Thyroid gland (tissue), 4 donors: ENCODE measurements at regions not wholly inside any gene's neighbourhood (a gene's known extent, or its start where the extent isn't known, plus 50 kb on each side); places are given as distances from the start of the nearest gene placed in this dataset.
"Not testable (repeated sequence)": the region's sequence is repeated elsewhere in the genome, so short reads cannot be mapped to it uniquely, and the experiment has no call there.

Experiments
- DNase-seq, 2 donors: peaks; one replicate each; pipeline ENCODE4 v3.0.0-alpha.2; 2019
- H3K27ac ChIP-seq, 3 donors: fragments of 200-600 bp; sonication (generic); 1 replicate in 2 of 3; 2 replicates in 1 of 3; pipeline ENCODE4 v1.5.1; 2016 to 2019; ENCODE audit warnings: mild to moderate bottlenecking in 1 of 3, moderate library complexity in 1 of 3
- H3K27me3 ChIP-seq: fragments of 200-600 bp; sonication (generic); one replicate; pipeline ENCODE4 v1.5.1; 2019
- H3K36me3 ChIP-seq, 2 donors: fragments of 200-600 bp; sonication (generic); one replicate each; pipeline ENCODE4 v1.5.1; 2016 to 2019
- H3K4me1 ChIP-seq, 2 donors: fragments of 200-600 bp; sonication (generic); one replicate each; pipeline ENCODE4 v1.5.1; 2017 to 2019
- H3K4me3 ChIP-seq, 3 donors: fragments of 200-600 bp; sonication (generic); replicated peaks in 1 of 3; 1 replicate in 2 of 3; 2 replicates in 1 of 3; pipeline ENCODE4 v1.5.1; 2016; ENCODE audit warnings: mild to moderate bottlenecking in 1 of 3
- H3K9me3 ChIP-seq: fragments of 200-600 bp; sonication (generic); one replicate; pipeline ENCODE4 v1.5.1; 2017
- CTCF ChIP-seq, 6 experiments: fragments of 200-600 bp in 3 of 6; fragments of 450-650 bp in 3 of 6; sonication (generic) in 3 of 6; IDR thresholded peaks; one replicate each; pipeline ENCODE4 v1.5.1; 2016 to 2019; ENCODE audit warnings: antibody characterized with exemption in 6 of 6, mild to moderate bottlenecking in 2 of 6, inconsistent platforms in 1 of 6, moderate library complexity in 1 of 6
- POLR2A ChIP-seq, 2 donors: fragments of 450-650 bp; IDR thresholded peaks; one replicate each; pipeline ENCODE4 v1.6.1; 2017; ENCODE audit warnings: antibody characterized with exemption in 2 of 2, mild to moderate bottlenecking in 2 of 2, moderate library complexity in 1 of 2
- WGBS, 2 donors: methylation state at CpG; one replicate each; pipeline ENCODE4 v1.1.5; 2017; 5-methylcytosine and 5-hydroxymethylcytosine counted together
- intact Hi-C: fragments of 100-400 bp; cut with DNase I; formaldehyde crosslinking; loops from one replicate; pipeline ENCODE4 v1.15.1; 2023

- no peak overlapping the region for H3K27ac ChIP-seq
These were observed 74.2 kb downstream of the TOMM20 start for GRCh38 chr1:235054466-235054865.

GRCh38 chr1:235052067-235053008 lies 76.3 kb downstream of the TOMM20 start:
- H3K27ac ChIP-seq, result peak overlapping the region in 1 of 3 donors; percentile 29
- no peaks in the 10 kb centered on the region for H3K36me3 ChIP-seq
- H3K4me3 ChIP-seq, result no peak overlapping the region
- 86 to 89% methylated on average over 12 of the region's 12 CpGs for WGBS, 2 donors
- no peak for TF ChIP-seq POLR2A (IDR thresholded peaks at IDR 0.05)
- TF ChIP-seq CTCF (IDR thresholded peaks at IDR 0.05), result no peak
- H3K9me3 ChIP-seq, result no peaks in the 10 kb centered on the region
- intact Hi-C loops, result no loop called here
- peaks cover 26 to 39% of the 10 kb centered on the region in 2 donors for H3K4me1 ChIP-seq
- DNase-seq, result no peak
- no peaks in the 10 kb centered on the region for H3K27me3 ChIP-seq

More at GRCh38 chr1:235054466-235054865, 74.2 kb downstream of the TOMM20 start:
- 97% methylated on average over 10 to 11 of the region's 11 CpGs for WGBS, 2 donors
- Histone ChIP-seq H3K27me3 (no peaks in the 10 kb centered on the region), H3K9me3 (no peaks in the 10 kb centered on the region), H3K36me3 (no peaks in the 10 kb centered on the region), H3K4me1 (peaks cover 8 to 21% of the 10 kb centered on the region in 2 donors), H3K4me3 (no peak overlapping the region)
- DNase-seq, result no peak
- intact Hi-C loops, result no loop called here
- TF ChIP-seq POLR2A (IDR thresholded peaks at IDR 0.05) (no peak), CTCF (IDR thresholded peaks at IDR 0.05) (no peak)

DNA sequence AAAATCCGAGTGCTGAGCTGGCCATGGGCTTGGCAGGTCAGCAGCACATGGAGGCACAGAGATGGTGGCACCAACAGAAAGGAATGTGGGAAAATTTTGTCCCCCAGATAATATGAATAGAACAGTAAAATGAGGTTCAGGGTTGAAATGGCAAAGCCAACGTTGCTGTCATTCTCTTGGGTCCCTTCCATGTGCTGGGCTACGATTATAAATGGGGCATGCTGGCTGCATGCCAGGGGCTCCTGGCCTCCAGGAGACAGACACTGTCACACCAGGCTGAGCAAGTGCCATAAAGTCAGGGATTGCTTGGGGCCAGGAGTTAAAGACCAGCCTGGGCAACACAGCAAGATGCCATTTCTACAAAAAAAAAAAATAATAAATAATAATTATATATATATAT lies 77.1 kb downstream of the TOMM20 start:
- 38% methylated on average over 3 of the region's 3 CpGs for WGBS, 2 donors
- Histone ChIP-seq H3K4me1 (peaks cover 32 to 48% of the 10 kb centered on the region in 2 donors), H3K9me3 (no peaks in the 10 kb centered on the region), H3K27me3 (no peaks in the 10 kb centered on the region), H3K36me3 (no peaks in the 10 kb centered on the region), H3K4me3 (no peak overlapping the region), H3K27ac (peak overlapping the region in 2 of 3 donors; percentile 29 to 45)
- intact Hi-C loops, result no loop called here
- peak in 1 of 2 donors; percentile 27 for DNase-seq
- TF ChIP-seq CTCF (IDR thresholded peaks at IDR 0.05), result no peak
- TF ChIP-seq POLR2A (IDR thresholded peaks at IDR 0.05), result no peak

GRCh38 chr1:235050911-235051360 lies 77.7 kb downstream of the TOMM20 start:
- H3K4me1 ChIP-seq, result peaks cover 32 to 48% of the 10 kb centered on the region in 2 donors
- H3K4me3 ChIP-seq, result no peak overlapping the region
- TF ChIP-seq POLR2A (IDR thresholded peaks at IDR 0.05), result no peak
- no peak for TF ChIP-seq CTCF (IDR thresholded peaks at IDR 0.05)
- DNase-seq, result no peak
- H3K36me3 ChIP-seq, result no peaks in the 10 kb centered on the region
- peak overlapping the region in 2 of 3 donors; percentile 29 to 45 for H3K27ac ChIP-seq
- WGBS, 2 donors, result 72 to 73% methylated on average over 7 of the region's 7 CpGs
- H3K9me3 ChIP-seq, result no peaks in the 10 kb centered on the region
- no peaks in the 10 kb centered on the region for H3K27me3 ChIP-seq
- intact Hi-C loops, result no loop called here

DNA sequence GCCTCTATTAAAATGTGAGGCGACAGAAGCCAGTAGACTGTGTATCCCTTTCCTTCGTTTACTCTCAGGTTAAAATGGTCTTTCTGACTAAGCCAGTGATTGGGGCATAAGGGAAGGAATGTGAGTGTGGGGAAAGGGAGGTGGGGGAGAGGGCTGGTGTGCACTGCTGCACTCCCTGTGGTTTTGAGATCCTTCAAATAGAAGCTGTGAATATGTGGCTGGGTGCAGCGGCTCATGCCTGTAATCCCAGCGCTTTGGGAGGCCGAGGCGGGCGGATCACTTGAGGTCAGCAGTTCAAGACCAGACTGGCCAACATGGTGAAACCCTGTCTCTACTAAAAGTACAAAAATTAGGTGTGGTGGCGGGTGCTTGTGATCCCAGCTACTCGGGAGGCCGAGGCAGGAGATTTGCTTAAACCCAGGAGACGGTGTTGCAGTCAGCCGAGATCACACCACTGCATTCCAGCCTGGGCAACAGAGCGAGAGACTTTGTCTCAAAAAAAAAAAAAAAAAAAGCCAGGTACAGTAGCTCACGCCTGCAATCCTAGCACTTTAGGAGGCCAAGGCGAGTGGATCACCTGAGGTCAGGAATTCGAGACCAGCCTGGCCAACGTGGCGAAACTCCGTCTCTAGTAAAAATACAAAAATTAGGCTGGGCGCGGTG lies 78.8 kb downstream of the TOMM20 start:
- H3K4me1 ChIP-seq, result peaks cover 32 to 48% of the 10 kb centered on the region in 2 donors
- 92 to 96% methylated on average over 20 to 21 of the region's 21 CpGs for WGBS, 2 donors
- intact Hi-C loops, H3K4me3 ChIP-seq, H3K9me3 ChIP-seq, DNase-seq, H3K27me3 ChIP-seq, H3K36me3 ChIP-seq: not testable (repeated sequence)
- peak overlapping the region; percentile 98 to 99 (median 99) for H3K27ac ChIP-seq
